Gastrocnemius medialis (tissue), 4 donors: ENCODE measurements at regions not wholly inside any gene's neighbourhood (a gene's known extent, or its start where the extent isn't known, plus 50 kb on each side); places are given as distances from the start of the nearest gene placed in this dataset.

Experiments used
- CTCF ChIP-seq, 5 experiments: fragments of 450-650 bp in 3 of 5; fragments of 200-600 bp in 2 of 5; sonication (generic) in 2 of 5; IDR thresholded peaks in 4 of 5; conservative IDR thresholded peaks in 1 of 5; 1 replicate in 4 of 5; 2 replicates in 1 of 5; pipeline ENCODE4 v1.5.1; 2016 to 2019; ENCODE audit warnings: antibody characterized with exemption in 5 of 5, mild to moderate bottlenecking in 3 of 5, moderate library complexity in 3 of 5
- POLR2A ChIP-seq, 2 donors: fragments of 450-650 bp; IDR thresholded peaks; one replicate each; pipeline ENCODE4 v1.6.1; 2017; ENCODE audit warnings: antibody characterized with exemption in 2 of 2, mild to moderate bottlenecking in 2 of 2, moderate library complexity in 2 of 2

- no peak for TF ChIP-seq CTCF (IDR thresholded peaks at IDR 0.05 in 4 of 5, conservative IDR thresholded peaks at IDR 0.05 in 1 of 5)
- TF ChIP-seq POLR2A (IDR thresholded peaks at IDR 0.05), result no peak
Measured at GRCh38 chr16:87033541-87034300, 283.5 kb downstream of the C16orf95 start.
